IMR-90 (cell line): ENCODE measurements at regions not wholly inside any gene's neighbourhood (a gene's known extent, or its start where the extent isn't known, plus 50 kb on each side); places are given as distances from the start of the nearest gene placed in this dataset.

ENCODE experiments used
- CEBPB ChIP-seq: IDR thresholded peaks from 2 replicates; pipeline ENCODE4 v1.6.1; 2012; ENCODE audit warnings: low read depth, low read length, improper control_type of control experiment
- CHD1 ChIP-seq: IDR thresholded peaks from 2 replicates; pipeline ENCODE4 v1.6.1; 2012; ENCODE audit warnings: low read depth, low read length, improper control_type of control experiment
- CTCF ChIP-seq: conservative IDR thresholded peaks from 2 replicates; pipeline ENCODE4 v1.5.1; 2012; ENCODE audit warnings: mild to moderate bottlenecking, low read depth, low read length, improper control_type of control experiment
- MAZ ChIP-seq: IDR thresholded peaks from 2 replicates; pipeline ENCODE4 v1.6.1; 2012; ENCODE audit warnings: low read depth, mild to moderate bottlenecking, low read length, improper control_type of control experiment, moderate library complexity, borderline replicate concordance
- POLR2A ChIP-seq: IDR thresholded peaks from 2 replicates; pipeline ENCODE4 v1.6.1; 2012; ENCODE audit warnings: mild to moderate bottlenecking, low read depth, low read length
- RAD21 ChIP-seq: IDR thresholded peaks from 2 replicates; pipeline ENCODE4 v1.6.1; 2012; ENCODE audit warnings: low read length, improper control_type of control experiment
- RCOR1 ChIP-seq: IDR thresholded peaks from 2 replicates; pipeline ENCODE4 v1.6.1; 2012; ENCODE audit warnings: mild to moderate bottlenecking, low read length, improper control_type of control experiment; ENCODE audit not compliant: insufficient replicate concordance
- USF2 ChIP-seq: fragments of 150-350 bp; IDR thresholded peaks from 2 replicates; pipeline ENCODE4 v1.6.1; 2017; ENCODE audit warnings: mild to moderate bottlenecking, antibody characterized with exemption, low read length, low read depth
- TF ChIP-seq, protein P1 (sequence below): fragments of 150-350 bp; IDR thresholded peaks from 2 replicates; pipeline ENCODE4 v1.6.1; 2016; ENCODE audit warnings: low read depth, mild to moderate bottlenecking, low read length, moderate library complexity, borderline replicate concordance

GRCh38 chr14:104305511-104306449 is 167.4 kb downstream of the KIF26A start:
- TF ChIP-seq CEBPB (no peak), CTCF (no peak), POLR2A (no peak), RCOR1 (no peak), RAD21 (no peak), CHD1 (no peak), MAZ (no peak), USF2 (no peak)
- TF ChIP-seq, protein P1, sequence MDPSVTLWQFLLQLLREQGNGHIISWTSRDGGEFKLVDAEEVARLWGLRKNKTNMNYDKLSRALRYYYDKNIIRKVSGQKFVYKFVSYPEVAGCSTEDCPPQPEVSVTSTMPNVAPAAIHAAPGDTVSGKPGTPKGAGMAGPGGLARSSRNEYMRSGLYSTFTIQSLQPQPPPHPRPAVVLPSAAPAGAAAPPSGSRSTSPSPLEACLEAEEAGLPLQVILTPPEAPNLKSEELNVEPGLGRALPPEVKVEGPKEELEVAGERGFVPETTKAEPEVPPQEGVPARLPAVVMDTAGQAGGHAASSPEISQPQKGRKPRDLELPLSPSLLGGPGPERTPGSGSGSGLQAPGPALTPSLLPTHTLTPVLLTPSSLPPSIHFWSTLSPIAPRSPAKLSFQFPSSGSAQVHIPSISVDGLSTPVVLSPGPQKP: no peak
